ENCODE measurements at regions not wholly inside any gene's neighbourhood (a gene's known extent, or its start where the extent isn't known, plus 50 kb on each side); places are given as distances from the start of the nearest gene placed in this dataset.

DNA sequence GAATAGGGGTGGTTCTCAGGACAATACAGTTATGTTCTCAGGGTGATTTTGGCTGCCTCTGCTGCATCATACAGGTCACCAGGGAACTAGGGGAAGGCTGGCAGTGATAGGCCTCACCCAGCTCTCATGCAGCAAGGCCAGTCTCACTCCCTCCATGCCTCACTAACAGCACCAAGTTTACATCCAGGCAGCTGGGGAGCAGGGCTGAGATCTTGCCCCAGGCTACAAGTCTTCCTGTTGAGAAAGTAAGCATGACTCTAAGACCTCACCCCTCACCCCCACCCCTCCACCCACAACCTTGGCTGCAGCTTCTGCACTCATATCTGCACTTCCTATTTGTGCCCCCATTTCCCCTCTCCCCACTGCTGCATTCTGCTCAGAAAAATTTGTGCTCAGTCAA is 481.2 kb downstream of the ACTL7B start:
- BruUV-seq (replicated peaks): no TSS peak
- no peaks in the 10 kb centered on the region for H3K27me3 ChIP-seq (ENCODE audit: control insufficient read depth in 2 of 2, insufficient read depth in 2 of 2, low read length in 2 of 2)
- no peak for DNase-seq (ENCODE audit: low read depth, low spot score)

DNA sequence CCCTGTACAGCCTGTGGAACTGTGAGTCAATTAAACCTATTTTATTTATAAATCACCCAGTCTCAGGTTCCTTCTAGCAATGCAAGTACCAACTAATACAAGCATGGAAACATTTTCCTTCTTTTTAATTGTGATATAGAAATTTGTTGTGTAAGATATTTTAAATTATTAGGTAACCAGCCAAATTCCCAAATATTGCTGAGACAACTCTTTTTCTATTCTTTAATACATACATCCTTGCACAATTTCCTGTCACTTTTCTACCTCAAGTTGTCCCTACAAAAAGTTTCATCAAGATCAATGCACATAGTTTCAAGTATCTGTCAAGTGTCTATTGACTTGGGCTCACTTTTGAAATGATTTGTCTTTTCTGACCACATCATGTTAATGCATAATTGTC is 488.6 kb downstream of the ACTL7B start:
- FAIRE-seq: no peak
- H4K20me1 ChIP-seq (replicated peaks; ENCODE audit: control insufficient read depth, extremely low read depth, insufficient read depth, low read length): no peaks in the 10 kb centered on the region
- no peaks in the 10 kb centered on the region for H3K36me3 ChIP-seq (ENCODE audit: control insufficient read depth in 2 of 2, extremely low read depth in 1 of 2, insufficient read depth in 2 of 2, low read length in 2 of 2)
- H3K27ac ChIP-seq (ENCODE audit: insufficient read depth, low read depth, low read length): no peak overlapping the region
- TF ChIP-seq EZH2 (IDR thresholded peaks at IDR 0.05; ENCODE audit: borderline replicate concordance, low read depth, low read length, severe bottlenecking): no peak
- no peak for TF ChIP-seq GATA2 (IDR thresholded peaks at IDR 0.05; ENCODE audit: insufficient read depth, insufficient read length, low read depth, low read length)
- TF ChIP-seq POLR2AphosphoS5 (IDR thresholded peaks at IDR 0.05; ENCODE audit: insufficient read depth, low read depth, low read length): no peak
- TF ChIP-seq, protein P1, sequence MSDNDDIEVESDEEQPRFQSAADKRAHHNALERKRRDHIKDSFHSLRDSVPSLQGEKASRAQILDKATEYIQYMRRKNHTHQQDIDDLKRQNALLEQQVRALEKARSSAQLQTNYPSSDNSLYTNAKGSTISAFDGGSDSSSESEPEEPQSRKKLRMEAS (IDR thresholded peaks at IDR 0.05; ENCODE audit: insufficient read depth, insufficient read length): no peak
- no peak for TF ChIP-seq JUN (IDR thresholded peaks at IDR 0.05; ENCODE audit: borderline replicate concordance, insufficient read depth, insufficient read length, low read depth)
- no peak for TF ChIP-seq MYC (IDR thresholded peaks at IDR 0.05; ENCODE audit: low read depth, low read length)
- TF ChIP-seq, protein P2, sequence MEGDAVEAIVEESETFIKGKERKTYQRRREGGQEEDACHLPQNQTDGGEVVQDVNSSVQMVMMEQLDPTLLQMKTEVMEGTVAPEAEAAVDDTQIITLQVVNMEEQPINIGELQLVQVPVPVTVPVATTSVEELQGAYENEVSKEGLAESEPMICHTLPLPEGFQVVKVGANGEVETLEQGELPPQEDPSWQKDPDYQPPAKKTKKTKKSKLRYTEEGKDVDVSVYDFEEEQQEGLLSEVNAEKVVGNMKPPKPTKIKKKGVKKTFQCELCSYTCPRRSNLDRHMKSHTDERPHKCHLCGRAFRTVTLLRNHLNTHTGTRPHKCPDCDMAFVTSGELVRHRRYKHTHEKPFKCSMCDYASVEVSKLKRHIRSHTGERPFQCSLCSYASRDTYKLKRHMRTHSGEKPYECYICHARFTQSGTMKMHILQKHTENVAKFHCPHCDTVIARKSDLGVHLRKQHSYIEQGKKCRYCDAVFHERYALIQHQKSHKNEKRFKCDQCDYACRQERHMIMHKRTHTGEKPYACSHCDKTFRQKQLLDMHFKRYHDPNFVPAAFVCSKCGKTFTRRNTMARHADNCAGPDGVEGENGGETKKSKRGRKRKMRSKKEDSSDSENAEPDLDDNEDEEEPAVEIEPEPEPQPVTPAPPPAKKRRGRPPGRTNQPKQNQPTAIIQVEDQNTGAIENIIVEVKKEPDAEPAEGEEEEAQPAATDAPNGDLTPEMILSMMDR (IDR thresholded peaks at IDR 0.05; ENCODE audit: extremely low read depth in 1 of 2, insufficient read depth in 1 of 2, low read depth in 1 of 2, low read length in 2 of 2): no peak
- CTCF ChIA-PET: no interaction called here
- no peak for DNase-seq (ENCODE audit: low read depth, low spot score)
- H3K79me2 ChIP-seq (ENCODE audit: control insufficient read depth, insufficient read depth, low read length): no peaks in the 10 kb centered on the region
- intact Hi-C loops (cut with micrococcal nuclease) (no loop called here), dilution Hi-C loops (cut with MboI; ENCODE audit: extremely low pct_ligation_motif_present, low sequenced_read_pairs) (no loop called here)
- no peaks in the 10 kb centered on the region for H3K27me3 ChIP-seq (ENCODE audit: control insufficient read depth in 2 of 2, insufficient read depth in 2 of 2, low read length in 2 of 2)
- H3K9me1 ChIP-seq (replicated peaks; ENCODE audit: control insufficient read depth, extremely low read depth, insufficient read depth, low read length): no peaks in the 10 kb centered on the region
- H3K9me3 ChIP-seq (replicated peaks; ENCODE audit: control insufficient read depth, insufficient read depth, low read length): no peaks in the 10 kb centered on the region
- H3K4me3 ChIP-seq (replicated peaks in 1 of 3; ENCODE audit: insufficient read depth in 1 of 3, low read depth in 1 of 3, low read length in 3 of 3): no peak overlapping the region
- H3K4me1 ChIP-seq (ENCODE audit: control insufficient read depth, extremely low read depth, insufficient read depth, low read length): no peaks in the 10 kb centered on the region
- BruUV-seq (replicated peaks): no TSS peak
- POLR2A ChIA-PET: no interaction called here
- H3K4me2 ChIP-seq (ENCODE audit: insufficient read depth, low read length): no peak overlapping the region
- H3K9ac ChIP-seq (replicated peaks; ENCODE audit: extremely low read depth, insufficient read depth, low read length): no peak overlapping the region
- no peak overlapping the region for H2AFZ ChIP-seq (ENCODE audit: low read depth, low read length)

More for the DNA sequence above, 481.2 kb downstream of the ACTL7B start:
- H3K27ac ChIP-seq (ENCODE audit: insufficient read depth, low read depth, low read length): no peak overlapping the region
- TF ChIP-seq, protein P2 (IDR thresholded peaks at IDR 0.05; ENCODE audit: extremely low read depth in 1 of 2, insufficient read depth in 1 of 2, low read depth in 1 of 2, low read length in 2 of 2): no peak
- TF ChIP-seq, protein P1 (IDR thresholded peaks at IDR 0.05; ENCODE audit: insufficient read depth, insufficient read length): no peak
- TF ChIP-seq JUN (IDR thresholded peaks at IDR 0.05; ENCODE audit: borderline replicate concordance, insufficient read depth, insufficient read length, low read depth) (no peak), POLR2A (IDR thresholded peaks at IDR 0.05; ENCODE audit: low read depth, low read length) (no peak), GATA2 (IDR thresholded peaks at IDR 0.05; ENCODE audit: insufficient read depth, insufficient read length, low read depth, low read length) (no peak), POLR2AphosphoS5 (IDR thresholded peaks at IDR 0.05; ENCODE audit: insufficient read depth, low read depth, low read length) (no peak), FOS (IDR thresholded peaks at IDR 0.05; ENCODE audit: borderline replicate concordance, insufficient read depth, low read length) (no peak)
- dilution Hi-C loops (cut with MboI; ENCODE audit: extremely low pct_ligation_motif_present, low sequenced_read_pairs): no loop called here
- no peaks in the 10 kb centered on the region for H3K9me3 ChIP-seq (replicated peaks; ENCODE audit: control insufficient read depth, insufficient read depth, low read length)
- no peaks in the 10 kb centered on the region for H3K9me1 ChIP-seq (replicated peaks; ENCODE audit: control insufficient read depth, extremely low read depth, insufficient read depth, low read length)
- no peak for FAIRE-seq
- H3K4me3 ChIP-seq (replicated peaks in 1 of 3; ENCODE audit: insufficient read depth in 1 of 3, low read depth in 1 of 3, low read length in 3 of 3): no peak overlapping the region
- CTCF ChIA-PET: interaction anchor here (0.7 kb wide), 1 partner anchor 350 kb away, joined by 4 read pairs; no protein-coding TSS in a partner anchor
- intact Hi-C loops (cut with micrococcal nuclease): no loop called here
- H3K36me3 ChIP-seq (ENCODE audit: control insufficient read depth in 2 of 2, extremely low read depth in 1 of 2, insufficient read depth in 2 of 2, low read length in 2 of 2): no peaks in the 10 kb centered on the region
- no peak overlapping the region for H2AFZ ChIP-seq (ENCODE audit: low read depth, low read length)
- H4K20me1 ChIP-seq (replicated peaks; ENCODE audit: control insufficient read depth, extremely low read depth, insufficient read depth, low read length): no peaks in the 10 kb centered on the region
- no peak overlapping the region for H3K9ac ChIP-seq (replicated peaks; ENCODE audit: extremely low read depth, insufficient read depth, low read length)
- no peaks in the 10 kb centered on the region for H3K4me1 ChIP-seq (ENCODE audit: control insufficient read depth, extremely low read depth, insufficient read depth, low read length)
- H3K79me2 ChIP-seq (ENCODE audit: control insufficient read depth, insufficient read depth, low read length): no peaks in the 10 kb centered on the region
- POLR2A ChIA-PET: no interaction called here
- H3K4me2 ChIP-seq (ENCODE audit: insufficient read depth, low read length): no peak overlapping the region

Measured in endothelial cell of umbilical vein (primary cell).